ENCODE measurements at regions not wholly inside any gene's neighbourhood (a gene's known extent, or its start where the extent isn't known, plus 50 kb on each side); places are given as distances from the start of the nearest gene placed in this dataset.
"Not testable (repeated sequence)": the region's sequence is repeated elsewhere in the genome, so short reads cannot be mapped to it uniquely, and the experiment has no call there.

GRCh38 chr2:8490166-8490721 lies 191.6 kb upstream of the ID2 start:
- no peak for DNase-seq (ENCODE audit: low read depth in 2 of 2, low spot score in 1 of 2)

DNA sequence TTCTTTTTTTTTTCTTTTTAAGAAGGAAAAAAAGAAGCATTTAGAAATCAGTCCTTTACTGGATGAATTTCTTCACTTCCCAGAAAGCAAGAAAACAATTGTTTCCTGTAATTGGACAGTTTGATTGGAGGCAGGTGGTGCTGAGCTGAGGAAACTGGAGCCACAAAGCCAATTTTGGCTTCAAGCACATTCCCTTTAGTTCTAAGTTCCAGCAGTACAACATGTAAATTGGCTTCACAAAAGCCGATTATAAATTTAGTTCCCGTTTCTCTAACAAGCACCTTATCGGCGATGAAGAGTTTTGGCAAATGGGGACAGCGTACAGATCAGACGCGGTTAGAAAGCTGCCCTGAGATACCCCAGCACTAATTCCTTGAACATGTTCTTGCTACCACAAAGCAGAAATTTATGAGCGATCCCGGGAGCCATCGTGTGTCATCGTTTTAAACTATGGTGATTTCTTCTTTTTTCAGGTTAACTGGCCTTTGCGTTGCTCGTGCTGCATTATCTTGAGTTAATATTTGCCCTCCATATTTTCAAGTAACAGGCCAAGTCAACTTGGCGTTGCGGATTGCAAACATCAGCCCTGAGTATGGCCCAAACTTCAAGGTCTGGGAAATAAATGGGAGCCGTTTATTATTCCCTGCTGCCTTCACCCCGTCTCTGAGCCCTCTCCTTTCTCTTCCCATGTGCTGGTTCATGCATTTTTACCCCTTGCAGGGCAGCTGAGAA lies 190.4 kb upstream of the ID2 start:
- DNase-seq (ENCODE audit: low read depth in 2 of 2, low spot score in 1 of 2) = no peak

DNA sequence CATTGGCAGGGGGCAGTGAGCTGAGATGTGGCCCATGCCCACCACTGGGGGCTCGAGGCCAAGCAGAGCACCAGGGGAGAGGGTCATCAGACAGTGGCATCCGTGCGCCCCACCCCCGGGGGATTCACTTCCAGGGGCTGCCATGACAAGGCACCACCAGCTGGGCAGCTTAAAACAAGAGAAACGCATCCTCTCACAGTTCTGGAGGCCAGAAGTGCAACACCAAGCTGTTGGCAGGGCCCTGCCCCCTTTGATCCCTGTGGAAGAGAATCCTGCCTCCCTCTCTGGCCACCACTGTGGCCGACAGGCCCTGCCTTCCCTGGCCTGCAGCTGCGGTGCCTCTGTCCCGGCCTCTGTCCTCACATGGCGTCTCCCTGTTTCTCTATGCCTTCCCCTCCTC lies 187.7 kb upstream of the ID2 start:
- DNase-seq (ENCODE audit: low read depth in 2 of 2, low spot score in 1 of 2) = no peak

GRCh38 chr2:8494589-8494988 lies 187.3 kb upstream of the ID2 start:
- no peak for DNase-seq (ENCODE audit: low read depth in 2 of 2, low spot score in 1 of 2)

DNA sequence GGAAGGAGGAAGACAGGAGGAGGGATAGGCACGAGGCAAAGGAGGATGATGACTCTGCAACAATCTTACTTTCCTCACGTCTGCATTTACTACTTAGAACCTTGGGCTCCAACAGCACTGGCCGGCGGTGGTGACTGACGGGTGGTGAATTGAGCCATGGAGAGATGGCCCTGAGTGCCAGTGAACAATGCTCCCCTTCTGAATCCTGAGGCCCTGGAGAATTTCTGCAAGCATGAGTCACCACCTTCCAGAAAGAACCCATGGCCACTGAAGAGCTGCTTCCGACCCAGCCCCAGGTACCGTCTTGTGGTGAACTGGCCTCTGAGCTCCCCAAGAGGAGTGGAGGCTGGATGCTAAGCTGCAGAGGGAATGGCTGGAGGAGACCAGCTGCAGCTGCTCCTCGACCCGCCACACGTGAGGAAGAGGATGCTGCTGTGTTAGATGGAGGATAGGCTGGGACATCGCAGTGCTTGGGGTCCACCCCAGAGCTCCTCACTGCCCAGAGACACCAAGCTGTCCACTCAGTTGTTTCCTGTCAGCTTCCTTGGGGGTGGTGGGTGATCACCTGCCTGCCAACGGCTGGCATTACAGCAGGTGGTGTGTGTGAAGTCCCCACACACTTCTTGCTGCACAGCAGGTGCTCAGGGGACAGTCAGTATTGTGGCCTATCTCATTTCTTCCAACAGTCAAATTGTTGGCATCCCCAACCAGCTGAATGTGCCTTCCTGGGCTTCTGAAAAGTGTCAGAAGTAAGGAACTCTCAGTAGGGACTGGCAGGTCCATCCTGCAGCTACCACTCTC lies 186.5 kb upstream of the ID2 start:
- no peak for DNase-seq (ENCODE audit: low read depth in 2 of 2, low spot score in 1 of 2)

GRCh38 chr2:8496079-8496478 lies 185.8 kb upstream of the ID2 start:
- DNase-seq (ENCODE audit: low read depth in 2 of 2, low spot score in 1 of 2) = no peak

GRCh38 chr2:8496617-8497016 lies 185.2 kb upstream of the ID2 start:
- DNase-seq (ENCODE audit: low read depth in 2 of 2, low spot score in 1 of 2) = no peak

DNA sequence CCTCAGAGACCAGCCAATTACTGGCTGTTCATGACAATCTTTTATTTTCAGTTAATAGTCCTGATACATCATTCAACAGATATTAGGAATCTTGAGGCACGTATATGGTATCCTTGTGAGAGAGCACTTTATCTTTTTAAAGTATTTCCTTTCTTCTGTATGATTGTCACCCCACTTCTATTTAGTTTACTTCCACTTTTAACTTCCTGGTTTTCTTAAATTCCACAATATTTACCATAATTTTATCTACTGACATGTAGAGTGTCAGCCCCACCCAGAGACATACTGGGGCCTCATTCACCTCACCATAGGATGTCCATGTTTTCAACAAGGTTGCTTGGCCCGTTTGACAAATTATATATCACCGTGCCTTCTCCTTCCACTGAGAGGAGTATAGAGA lies 182.9 kb upstream of the ID2 start:
- DNase-seq (ENCODE audit: low read depth in 2 of 2, low spot score in 1 of 2) = no peak

DNA sequence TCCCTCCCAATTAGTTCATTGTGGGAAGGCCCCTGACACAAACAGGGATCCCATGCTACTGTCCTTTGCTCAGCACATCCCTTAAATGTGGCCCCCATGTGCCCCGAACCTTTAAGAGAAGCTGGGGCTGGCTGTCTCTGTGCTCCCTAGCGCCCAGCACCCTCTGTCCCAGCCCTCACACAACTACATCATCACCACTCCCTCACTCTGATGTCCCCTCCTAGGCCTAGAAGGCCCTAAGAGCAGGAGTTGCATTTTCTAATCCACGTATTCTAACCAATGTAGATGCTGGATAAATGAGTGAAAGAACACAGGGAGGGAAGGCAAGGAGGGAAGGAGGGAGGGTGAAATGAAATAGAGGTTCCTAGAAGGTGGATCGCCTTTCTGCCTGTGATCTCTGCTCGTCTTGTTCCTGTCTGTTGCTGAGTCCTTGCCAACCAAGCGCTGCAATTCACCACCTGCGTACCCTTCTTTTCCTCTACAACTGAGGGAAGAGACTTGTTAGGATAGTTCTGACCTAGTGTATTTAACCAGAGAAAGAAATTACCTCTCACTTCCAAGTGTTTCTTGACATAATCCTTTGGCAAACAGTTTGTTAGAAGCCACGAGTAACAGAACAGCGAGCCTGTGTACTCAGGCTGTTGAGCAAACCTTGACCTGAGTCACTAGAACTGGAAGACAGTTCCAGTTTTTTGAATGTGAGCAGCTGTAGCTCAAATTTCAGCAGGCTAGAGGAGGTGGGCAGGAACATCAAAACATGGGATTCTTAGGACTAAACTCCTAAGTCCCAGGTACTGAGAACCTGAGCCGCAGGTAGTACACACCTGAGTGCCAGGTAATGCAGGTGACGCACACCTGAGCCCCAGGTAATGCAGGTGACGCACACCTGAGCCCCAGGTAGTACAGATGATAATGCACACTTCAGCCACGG lies 181.5 kb upstream of the ID2 start:
- DNase-seq (ENCODE audit: low read depth in 2 of 2, low spot score in 1 of 2) = no peak

GRCh38 chr2:8501061-8501720 lies 180.7 kb upstream of the ID2 start:
- no peak for DNase-seq (ENCODE audit: low read depth in 2 of 2, low spot score in 1 of 2)

GRCh38 chr2:8502316-8502715 lies 179.5 kb upstream of the ID2 start:
- DNase-seq (ENCODE audit: low read depth in 2 of 2, low spot score in 1 of 2) = no peak

- no peak for DNase-seq (ENCODE audit: low read depth in 2 of 2, low spot score in 1 of 2)
Observed at GRCh38 chr2:8505311-8505920, 176.4 kb upstream of the ID2 start.

DNA sequence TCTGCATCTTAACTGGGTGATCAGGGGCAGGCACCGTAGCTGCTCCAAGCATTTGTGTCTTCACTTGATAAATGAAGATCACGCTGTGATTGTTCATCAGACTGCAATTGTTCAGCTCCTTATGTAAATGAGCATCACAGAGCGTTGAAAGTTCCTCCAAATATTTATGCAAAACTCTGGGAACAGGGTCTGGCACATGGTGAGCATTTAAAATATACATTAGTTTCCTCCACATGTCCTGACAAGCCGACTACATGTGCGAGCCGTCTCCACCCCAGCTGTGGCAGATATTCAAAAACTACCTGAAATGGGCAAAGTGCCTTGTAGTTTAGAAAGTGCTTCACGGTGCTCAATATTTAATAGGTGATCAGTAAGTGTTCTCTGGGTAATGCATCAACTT lies 175.1 kb upstream of the ID2 start:
- no peak for DNase-seq (ENCODE audit: low read depth in 2 of 2, low spot score in 1 of 2)

- no peak for DNase-seq (ENCODE audit: low read depth in 2 of 2, low spot score in 1 of 2)
Observed at GRCh38 chr2:8508766-8509165, 173.1 kb upstream of the ID2 start.

- DNase-seq (ENCODE audit: low read depth in 2 of 2, low spot score in 1 of 2) = no peak
Observed at GRCh38 chr2:8509621-8510020, 172.2 kb upstream of the ID2 start.

- DNase-seq (ENCODE audit: low read depth in 2 of 2, low spot score in 1 of 2) = not testable (repeated sequence)
Observed at GRCh38 chr2:8510055-8510454, 171.8 kb upstream of the ID2 start.

GRCh38 chr2:8510519-8510918 lies 171.3 kb upstream of the ID2 start:
- no peak for DNase-seq (ENCODE audit: low read depth in 2 of 2, low spot score in 1 of 2)

DNA sequence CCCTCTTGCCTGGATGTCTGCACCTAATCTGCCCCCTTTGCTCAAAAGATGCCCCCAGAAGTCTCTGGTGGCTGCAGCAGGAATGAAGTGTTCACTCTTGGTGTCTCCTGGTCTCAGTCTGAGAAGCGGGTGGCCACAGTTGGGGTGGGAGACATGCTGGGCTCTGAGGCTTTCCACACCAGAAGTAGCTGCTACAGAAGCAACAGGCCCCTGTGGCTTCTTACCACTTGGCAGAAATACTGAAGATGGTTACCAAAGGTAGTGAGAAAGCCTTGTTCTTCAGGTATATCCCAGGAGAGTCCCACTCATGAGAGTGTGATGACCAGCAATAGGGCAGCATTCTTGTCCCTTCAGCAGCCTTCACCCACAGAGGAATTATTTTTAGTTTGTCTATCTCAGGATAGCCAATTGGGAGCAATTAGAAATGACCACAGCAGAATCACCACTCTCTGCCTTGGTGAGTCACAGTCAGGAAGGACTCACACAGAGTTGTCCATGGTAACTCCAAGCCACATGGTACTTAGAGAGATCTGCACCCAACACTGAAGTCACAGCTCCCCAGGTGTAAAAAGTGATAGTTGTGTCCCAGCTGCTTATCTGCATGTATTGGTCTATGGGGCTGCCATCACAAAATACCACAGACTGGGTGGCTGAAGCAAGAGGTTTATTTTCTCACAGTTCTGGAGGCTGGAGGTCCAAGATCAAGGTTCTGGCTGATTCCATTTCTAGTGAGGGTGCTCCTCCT lies 169.8 kb upstream of the ID2 start:
- DNase-seq (ENCODE audit: low read depth in 2 of 2, low spot score in 1 of 2) = no peak

DNA sequence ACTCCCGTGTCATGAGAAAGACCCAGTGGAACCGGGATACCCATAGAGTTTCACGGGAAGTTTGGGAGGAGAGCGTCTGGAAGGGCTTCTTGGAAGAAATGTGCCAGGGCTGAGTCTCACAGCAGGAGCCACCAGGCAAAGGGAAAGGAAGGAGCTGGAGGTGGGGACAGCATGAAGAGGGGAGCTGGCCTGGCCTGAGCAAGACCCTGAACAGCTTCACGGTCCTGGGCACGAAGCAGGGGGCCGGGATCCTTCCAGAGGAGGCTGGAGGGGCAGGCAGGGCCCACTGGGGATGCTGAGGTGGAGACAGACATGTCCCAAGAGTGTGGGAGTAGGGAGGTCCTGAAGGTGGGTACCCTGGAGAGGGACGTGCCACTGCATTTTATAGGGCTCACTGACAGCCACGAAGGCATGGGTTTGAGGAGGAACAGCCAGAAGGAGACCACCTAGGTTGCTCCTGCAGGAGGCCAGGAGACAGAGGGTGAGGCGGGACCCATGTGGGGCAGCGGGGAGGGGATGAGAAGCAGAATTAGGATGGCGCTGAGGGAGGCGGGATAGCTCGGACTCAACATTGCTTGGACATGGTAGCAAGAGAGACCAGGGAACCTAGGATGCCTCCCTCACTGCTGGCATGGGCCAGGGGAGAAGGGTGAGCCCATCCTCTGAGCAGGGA lies 168.1 kb upstream of the ID2 start:
- no peak for DNase-seq (ENCODE audit: low read depth in 2 of 2, low spot score in 1 of 2)

Measured in stimulated activated CD8-positive, alpha-beta memory T cell treated with anti-CD3 and anti-CD28 coated beads, Interleukin-4, amount 100 ng/mL, for 4 hours (primary cell).